H9 (cell line): ENCODE measurements at regions not wholly inside any gene's neighbourhood (a gene's known extent, or its start where the extent isn't known, plus 50 kb on each side); places are given as distances from the start of the nearest gene placed in this dataset.

ENCODE experiments used
- DNase-seq: peaks from one replicate; pipeline ENCODE4 v3.0.0-alpha.2; 2017
- H2AFZ ChIP-seq: one replicate; pipeline ENCODE4 v1.6.1; 2013; ENCODE audit warnings: mild to moderate bottlenecking, low read length, control low read depth, moderate library complexity
- H2AK5ac ChIP-seq: 2 replicates; pipeline ENCODE4 v1.6.1; 2013; ENCODE audit warnings: low read length, control low read depth, mixed read lengths; ENCODE audit not compliant: insufficient read length
- H2BK120ac ChIP-seq: one replicate; pipeline ENCODE4 v1.6.1; 2013; ENCODE audit warnings: low read depth, mild to moderate bottlenecking, low read length, control low read depth, inconsistent platforms; ENCODE audit not compliant: poor library complexity, severe bottlenecking
- H2BK12ac ChIP-seq: 2 replicates; pipeline ENCODE4 v1.6.1; 2013; ENCODE audit warnings: low read length, control low read depth, mixed read lengths, low read depth; ENCODE audit not compliant: insufficient read length
- H2BK15ac ChIP-seq: 2 replicates; pipeline ENCODE4 v1.6.1; 2013; ENCODE audit warnings: low read depth, low read length, control low read depth
- H2BK20ac ChIP-seq: one replicate; pipeline ENCODE4 v1.6.1; 2013; ENCODE audit warnings: low read depth, mild to moderate bottlenecking, low read length, control low read depth, inconsistent platforms; ENCODE audit not compliant: poor library complexity, severe bottlenecking
- H2BK5ac ChIP-seq: 2 replicates; pipeline ENCODE4 v1.6.1; 2013; ENCODE audit warnings: low read length, control low read depth, mixed read lengths; ENCODE audit not compliant: insufficient read length
- H3K14ac ChIP-seq: 2 replicates; pipeline ENCODE4 v1.6.1; 2013; ENCODE audit warnings: low read length, control low read depth; ENCODE audit not compliant: insufficient read depth
- H3K18ac ChIP-seq: 2 replicates; pipeline ENCODE4 v1.6.1; 2013; ENCODE audit warnings: low read depth, mild to moderate bottlenecking, mixed read lengths, low read length, control low read depth; ENCODE audit not compliant: insufficient read length
- H3K23ac ChIP-seq: 2 replicates; pipeline ENCODE4 v1.6.1; 2013; ENCODE audit warnings: low read length, control low read depth, mixed read lengths, low read depth; ENCODE audit not compliant: insufficient read length
- H3K23me2 ChIP-seq: 2 replicates; pipeline ENCODE4 v1.6.1; 2013; ENCODE audit warnings: low read depth, mild to moderate bottlenecking, mixed read lengths, low read length, control low read depth; ENCODE audit not compliant: insufficient read length, poor library complexity, severe bottlenecking
- H3K27ac ChIP-seq: 2 replicates; pipeline ENCODE4 v1.5.1; 2013; ENCODE audit warnings: low read length, control low read depth, mixed read lengths, low read depth; ENCODE audit not compliant: insufficient read length
- H3K27me3 ChIP-seq: 2 replicates; pipeline ENCODE4 v1.6.1; 2013; ENCODE audit warnings: low read length, control low read depth, inconsistent platforms; ENCODE audit not compliant: insufficient read depth
- H3K4ac ChIP-seq: 2 replicates; pipeline ENCODE4 v1.6.1; 2013; ENCODE audit warnings: low read depth, mild to moderate bottlenecking, control low read depth, inconsistent platforms, low read length, moderate library complexity
- H3K4me1 ChIP-seq: 2 replicates; pipeline ENCODE4 v1.6.1; 2013; ENCODE audit warnings: low read length, control low read depth, inconsistent platforms; ENCODE audit not compliant: insufficient read depth
- H3K4me2 ChIP-seq: 2 replicates; pipeline ENCODE4 v1.6.1; 2013; ENCODE audit warnings: low read length, control low read depth, mixed read lengths; ENCODE audit not compliant: insufficient read length, insufficient read depth
- H3K56ac ChIP-seq: 2 replicates; pipeline ENCODE4 v1.6.1; 2013; ENCODE audit warnings: low read depth, mild to moderate bottlenecking, mixed read lengths, low read length, control low read depth; ENCODE audit not compliant: insufficient read length
- H3K79me1 ChIP-seq: 2 replicates; pipeline ENCODE4 v1.6.1; 2013; ENCODE audit warnings: low read depth, mild to moderate bottlenecking, moderate library complexity, low read length, control low read depth, inconsistent platforms; ENCODE audit not compliant: insufficient read depth, poor library complexity, severe bottlenecking
- H3K79me2 ChIP-seq: 2 replicates; pipeline ENCODE4 v1.6.1; 2013; ENCODE audit warnings: low read length, control low read depth, inconsistent platforms; ENCODE audit not compliant: insufficient read depth
- H3K9ac ChIP-seq: 2 replicates; pipeline ENCODE4 v1.6.1; 2013; ENCODE audit warnings: low read length, control low read depth, mixed read lengths; ENCODE audit not compliant: insufficient read length; ENCODE audit errors: extremely low read depth
- H3K9me3 ChIP-seq: one replicate; pipeline ENCODE4 v1.6.1; 2013; ENCODE audit warnings: low read depth, low read length, inconsistent platforms; ENCODE audit not compliant: control insufficient read depth
- H3T11ph ChIP-seq: one replicate; pipeline ENCODE4 v1.6.1; 2013; ENCODE audit warnings: mild to moderate bottlenecking, low read length, control low read depth, inconsistent platforms
- H4K20me1 ChIP-seq: one replicate; pipeline ENCODE4 v1.6.1; 2013; ENCODE audit not compliant: control insufficient read depth, insufficient read length, insufficient read depth
- H4K5ac ChIP-seq: 2 replicates; pipeline ENCODE4 v1.6.1; 2013; ENCODE audit warnings: low read depth, mild to moderate bottlenecking, mixed read lengths, low read length, control low read depth; ENCODE audit not compliant: insufficient read length
- H4K8ac ChIP-seq: replicated peaks from 2 replicates; pipeline ENCODE4 v1.6.1; 2013; ENCODE audit warnings: low read length, control low read depth, mixed read lengths, low read depth; ENCODE audit not compliant: insufficient read length
- H4K91ac ChIP-seq: 2 replicates; pipeline ENCODE4 v1.6.1; 2013; ENCODE audit warnings: low read depth, mild to moderate bottlenecking, moderate library complexity, mixed read lengths, low read length, control low read depth; ENCODE audit not compliant: insufficient read length
- H3K27ac Mint-ChIP-seq, 3 experiments: 2 replicates in 2 of 3; 3 replicates in 1 of 3; pipeline ENCODE4 v1.8.0; 2020 to 2021; ENCODE audit warnings: mixed read lengths in 3 of 3, mild to moderate bottlenecking in 1 of 3, moderate library complexity in 1 of 3
- H3K27me3 Mint-ChIP-seq: 2 replicates; pipeline ENCODE4 v1.8.0; 2021; ENCODE audit warnings: low read depth, mild to moderate bottlenecking, moderate library complexity, mixed read lengths
- H3K36me3 Mint-ChIP-seq, 3 experiments: 2 replicates in 2 of 3; 3 replicates in 1 of 3; pipeline ENCODE4 v1.8.0; 2020 to 2021; ENCODE audit warnings: low read depth in 3 of 3, mixed read lengths in 3 of 3; ENCODE audit not compliant: insufficient read depth in 1 of 3
- H3K4me1 Mint-ChIP-seq, 2 experiments: 2 replicates each; pipeline ENCODE4 v1.8.0; 2020; ENCODE audit warnings: mixed read lengths in 2 of 2
- H3K4me3 Mint-ChIP-seq, 2 experiments: 2 replicates in 1 of 2; 3 replicates in 1 of 2; pipeline ENCODE4 v1.8.0; 2020 to 2021; ENCODE audit warnings: mild to moderate bottlenecking in 2 of 2, mixed read lengths in 2 of 2, moderate library complexity in 1 of 2
- H3K9me3 Mint-ChIP-seq, 2 experiments: 2 replicates in 1 of 2; 3 replicates in 1 of 2; pipeline ENCODE4 v1.8.0; 2020; ENCODE audit warnings: mild to moderate bottlenecking in 2 of 2, mixed read lengths in 2 of 2, moderate library complexity in 1 of 2
- CTCF ChIP-seq: fragments of 200-600 bp; sonication (generic); conservative IDR thresholded peaks from 3 replicates; pipeline ENCODE4 v1.8.0; 2021; ENCODE audit warnings: antibody characterized with exemption, mild to moderate bottlenecking
- WGBS: extraction: QIAGEN DNeasy Blood & Tissue Kit; methylation state at CpG from one replicate; pipeline ENCODE4 v1.1.7; 2013; ENCODE audit warnings: missing lambda C conversion rate, low lambda C conversion rate, mixed read lengths; ENCODE audit not compliant: insufficient read length; ENCODE audit errors: extremely low coverage; 5-methylcytosine and 5-hydroxymethylcytosine counted together

- Histone ChIP-seq H4K91ac (no peak overlapping the region), H3K56ac (no peak overlapping the region), H4K8ac (no peak overlapping the region), H3K27me3 (no peaks in the 10 kb centered on the region), H4K20me1 (no peaks in the 10 kb centered on the region), H2BK20ac (no peak overlapping the region), H3K23me2 (no peaks in the 10 kb centered on the region), H2BK15ac (no peak overlapping the region), H3K14ac (no peak overlapping the region), H2BK12ac (no peak overlapping the region), H3K79me1 (no peaks in the 10 kb centered on the region), H2AK5ac (no peak overlapping the region), H3K79me2 (no peaks in the 10 kb centered on the region), H3K9ac (no peak overlapping the region), H3K23ac (no peak overlapping the region), H2AFZ (no peak overlapping the region), H2BK5ac (no peak overlapping the region), H3K4ac (no peak overlapping the region), H3K4me2 (no peak overlapping the region), H4K5ac (no peak overlapping the region), H3T11ph (no peak overlapping the region), H3K27ac (no peak overlapping the region), H3K4me1 (peaks cover 3% of the 10 kb centered on the region; the same call in 1 of the 2 replicates), H3K9me3 (no peaks in the 10 kb centered on the region), H2BK120ac (no peak overlapping the region), H3K18ac (no peak overlapping the region)
- Mint-ChIP-seq H3K4me3 (no peak overlapping the region), H3K27ac (no peak overlapping the region), H3K9me3 (no peaks in the 10 kb centered on the region), H3K4me1 (peaks cover 39 to 59% of the 10 kb centered on the region in 2 experiments), H3K27me3 (0 out of 2 replicates have a peak, but pooled peaks cover 2% of the 10 kb centered on the region), H3K36me3 (no peaks in the 10 kb centered on the region; a peak in 1 of 7 replicates)
- no CpG with 5 or more reads among the region's 3 CpGs for WGBS
- DNase-seq, result no peak
- no peak for TF ChIP-seq CTCF
Measured at GRCh38 chr9:78572266-78572665, 275.3 kb downstream of the PSAT1 start.
